Hematopoietic multipotent progenitor cell treated with erythropoietin and hydrocortisone succinate and interleukin-3 and kit ligand, for 4 days (in vitro differentiated cells): ENCODE measurements at regions not wholly inside any gene's neighbourhood (a gene's known extent, or its start where the extent isn't known, plus 50 kb on each side); places are given as distances from the start of the nearest gene placed in this dataset.

Experiments
- DNase-seq: peaks from one replicate; pipeline ENCODE4 v3.0.0-alpha.2; 2015

DNA sequence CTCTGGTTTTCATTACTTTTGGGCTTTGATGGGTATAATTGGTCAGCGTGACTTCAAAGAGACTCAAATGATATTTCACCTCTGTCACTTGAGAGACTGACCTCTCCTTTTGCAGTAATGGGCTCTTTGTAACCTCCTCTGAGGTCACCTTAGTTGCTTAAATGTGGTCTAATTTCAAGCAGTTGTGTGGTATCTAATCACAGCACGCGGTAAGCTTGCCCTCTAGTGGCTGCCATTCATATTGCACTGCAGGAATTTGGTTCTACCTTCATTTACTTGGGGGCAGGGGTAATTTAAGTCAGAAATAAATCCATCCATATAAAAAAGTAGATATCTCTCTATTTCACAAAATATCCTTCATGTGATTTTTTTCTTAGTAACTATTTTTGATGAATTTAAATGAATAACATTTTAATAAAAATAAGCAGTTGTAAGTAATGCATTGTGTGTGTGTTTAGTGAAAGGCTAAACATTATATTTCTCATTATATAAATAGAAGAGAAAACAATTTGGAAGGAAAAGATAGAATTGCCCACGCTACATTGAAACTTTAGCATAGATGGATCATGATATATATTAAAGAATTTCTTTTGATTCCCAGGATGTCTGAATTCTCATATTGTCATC is 55.0 kb upstream of the ANO3 start:
- peak; percentile 75 for DNase-seq

- no peak for DNase-seq
Observed at GRCh38 chr11:26278354-26278753, 53.6 kb upstream of the ANO3 start.
